Naive thymus-derived CD4-positive, alpha-beta T cell (primary cell): ENCODE measurements at regions not wholly inside any gene's neighbourhood (a gene's known extent, or its start where the extent isn't known, plus 50 kb on each side); places are given as distances from the start of the nearest gene placed in this dataset.

Experiments
- ATAC-seq: fragments of 150-1000 bp; cut with Tn5 transposase; 2 replicates; pipeline ENCODE4 v1.10.0; 2021; ENCODE audit warnings: mild to moderate bottlenecking, moderate library complexity
- CTCF ChIA-PET: fragments of 350-600 bp; sonication (Branson Sonifier 250); formaldehyde crosslinking; loops from one replicate; lab custom pipeline; 2021; ENCODE audit warnings: antibody characterized with exemption; lab: Charles Lee
- POLR2A ChIA-PET: fragments of 350-600 bp; sonication (Branson Sonifier 250); formaldehyde crosslinking; loops from one replicate; lab custom pipeline; 2021; ENCODE audit warnings: antibody characterized with exemption, inconsistent platforms; lab: Charles Lee
- DNase-seq, 9 donors: peaks; one replicate each; pipeline versions ENCODE4 v3.0.0 to v3.0.0-alpha.2; 2020 to 2022; ENCODE audit warnings: mixed read lengths in 1 of 9
- H3K27ac ChIP-seq: one replicate; pipeline ENCODE4 v1.7.0; 2013; ENCODE audit warnings: mild to moderate bottlenecking, low read depth, low read length, moderate library complexity
- H3K27me3 ChIP-seq, 2 donors: one replicate each; pipeline ENCODE4 v1.7.0; 2013; ENCODE audit warnings: low read length in 2 of 2, mild to moderate bottlenecking in 2 of 2, moderate library complexity in 2 of 2; ENCODE audit not compliant: control insufficient read depth in 2 of 2, insufficient read depth in 2 of 2
- H3K36me3 ChIP-seq, 3 experiments: 1 replicate in 2 of 3; 2 replicates in 1 of 3; pipeline ENCODE4 v1.7.0; 2013; ENCODE audit warnings: low read length in 3 of 3, mild to moderate bottlenecking in 3 of 3, moderate library complexity in 1 of 3; ENCODE audit not compliant: insufficient read depth in 3 of 3, control insufficient read depth in 2 of 3
- H3K4me1 ChIP-seq, 2 donors: one replicate each; pipeline ENCODE4 v1.7.0; 2013; ENCODE audit warnings: low read length in 2 of 2, mild to moderate bottlenecking in 2 of 2, moderate library complexity in 1 of 2; ENCODE audit not compliant: control insufficient read depth in 2 of 2, insufficient read depth in 2 of 2
- H3K4me3 ChIP-seq: 2 replicates; pipeline ENCODE4 v1.7.0; 2013; ENCODE audit warnings: mild to moderate bottlenecking, low read length
- H3K9me3 ChIP-seq, 3 experiments: 1 replicate in 2 of 3; 2 replicates in 1 of 3; pipeline ENCODE4 v1.7.0; 2013; ENCODE audit warnings: low read length in 3 of 3; ENCODE audit not compliant: control insufficient read depth in 2 of 3
- H3K27ac Mint-ChIP-seq, 9 donors: one replicate each; pipeline ENCODE4 v1.8.0; 2020 to 2022; ENCODE audit warnings: mixed read lengths in 9 of 9, mild to moderate bottlenecking in 8 of 9, moderate library complexity in 5 of 9, inconsistent platforms in 2 of 9
- H3K27me3 Mint-ChIP-seq, 5 donors: one replicate each; pipeline ENCODE4 v1.8.0; 2021 to 2022; ENCODE audit warnings: mixed read lengths in 5 of 5, mild to moderate bottlenecking in 1 of 5
- H3K36me3 Mint-ChIP-seq, 5 donors: one replicate each; pipeline ENCODE4 v1.8.0; 2020 to 2022; ENCODE audit warnings: mixed read lengths in 5 of 5, mild to moderate bottlenecking in 3 of 5, inconsistent platforms in 1 of 5
- H3K4me1 Mint-ChIP-seq, 7 donors: one replicate each; pipeline ENCODE4 v1.8.0; 2020 to 2022; ENCODE audit warnings: mixed read lengths in 7 of 7, mild to moderate bottlenecking in 3 of 7, inconsistent platforms in 1 of 7
- H3K4me3 Mint-ChIP-seq, 10 donors: one replicate each; pipeline ENCODE4 v1.8.0; 2020 to 2022; ENCODE audit warnings: mild to moderate bottlenecking in 10 of 10, mixed read lengths in 10 of 10, moderate library complexity in 6 of 10, inconsistent platforms in 2 of 10
- H3K9me3 Mint-ChIP-seq, 11 donors: one replicate each; pipeline ENCODE4 v1.8.0; 2020 to 2022; ENCODE audit warnings: mixed read lengths in 11 of 11, mild to moderate bottlenecking in 4 of 11, inconsistent platforms in 1 of 11, moderate library complexity in 1 of 11
- intact Hi-C, 2 donors: fragments of 100-400 bp; cut with micrococcal nuclease; formaldehyde crosslinking; loops; one replicate each; pipeline ENCODE4 v1.15.1; 2023

DNA sequence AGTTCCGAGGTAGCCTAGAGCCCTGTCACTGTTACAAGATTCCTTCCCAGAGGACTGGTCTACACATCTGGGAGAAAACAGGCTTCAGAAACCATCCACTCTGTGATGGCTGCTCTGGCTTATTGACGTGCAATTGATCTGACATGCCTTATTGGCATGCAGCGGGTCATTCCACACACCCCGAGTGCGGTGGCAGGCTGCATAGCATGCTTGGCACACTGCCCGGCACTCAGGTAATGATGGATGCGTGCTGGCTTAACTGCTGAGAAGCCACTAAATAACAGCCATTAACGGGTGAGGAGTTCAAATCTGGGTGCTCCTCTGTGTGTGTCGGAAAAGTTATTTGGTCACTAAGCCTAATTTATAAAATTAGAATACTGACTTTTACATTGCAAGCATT lies 67.9 kb upstream of the CDH4 start:
- Mint-ChIP-seq H3K4me3 (no peak overlapping the region), H3K4me1 (no peaks in the 10 kb centered on the region), H3K9me3 (peaks cover 0 to 2% (median 0%) of the 10 kb centered on the region in 11 donors), H3K27me3 (peaks cover 0 to 17% (median 0%) of the 10 kb centered on the region in 5 donors), H3K36me3 (no peaks in the 10 kb centered on the region), H3K27ac (no peak overlapping the region)
- POLR2A ChIA-PET, result no interaction called here
- Histone ChIP-seq H3K4me3 (no peak overlapping the region), H3K27ac (no peak overlapping the region), H3K4me1 (no peaks in the 10 kb centered on the region), H3K9me3 (no peaks in the 10 kb centered on the region), H3K36me3 (no peaks in the 10 kb centered on the region), H3K27me3 (no peaks in the 10 kb centered on the region)
- DNase-seq (no peak), ATAC-seq (no peak)
- CTCF ChIA-PET, result no interaction called here
- intact Hi-C loops, result no loop called here

DNA sequence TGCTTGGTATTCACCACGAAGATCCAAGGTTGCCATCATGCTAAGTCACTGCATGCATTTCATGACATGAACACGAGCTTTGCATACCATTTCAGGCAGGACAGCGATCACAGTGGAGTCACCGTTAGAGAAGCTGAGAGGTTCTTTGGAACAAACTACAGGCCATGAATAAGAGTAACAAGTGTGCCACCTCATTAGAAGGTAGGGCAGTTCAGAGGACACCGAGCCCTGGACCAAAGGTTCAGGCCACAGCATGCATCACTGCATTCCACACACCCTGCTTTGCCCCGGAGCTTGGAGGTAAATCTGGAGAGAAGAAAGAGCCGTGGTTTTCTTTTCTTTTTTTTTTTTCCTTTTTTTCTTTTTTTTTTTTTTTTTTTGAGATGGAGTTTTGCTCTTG lies 66.9 kb upstream of the CDH4 start:
- Histone ChIP-seq H3K4me1 (no peaks in the 10 kb centered on the region), H3K27me3 (no peaks in the 10 kb centered on the region), H3K4me3 (no peak overlapping the region), H3K36me3 (no peaks in the 10 kb centered on the region), H3K27ac (no peak overlapping the region), H3K9me3 (no peaks in the 10 kb centered on the region)
- Mint-ChIP-seq H3K36me3 (no peaks in the 10 kb centered on the region), H3K9me3 (peaks cover 0 to 1% (median 0%) of the 10 kb centered on the region in 11 donors), H3K27ac (no peak overlapping the region), H3K4me1 (no peaks in the 10 kb centered on the region), H3K4me3 (no peak overlapping the region), H3K27me3 (peaks cover 0 to 20% (median 0%) of the 10 kb centered on the region in 5 donors)
- ChIA-PET POLR2A (no interaction called here), CTCF (interaction anchor here (1.1 kb wide), 1 partner anchor 8 kb away, joined by 3 read pairs; no protein-coding TSS in a partner anchor)
- DNase-seq (no peak), ATAC-seq (no peak)
- intact Hi-C loops, result no loop called here

DNA sequence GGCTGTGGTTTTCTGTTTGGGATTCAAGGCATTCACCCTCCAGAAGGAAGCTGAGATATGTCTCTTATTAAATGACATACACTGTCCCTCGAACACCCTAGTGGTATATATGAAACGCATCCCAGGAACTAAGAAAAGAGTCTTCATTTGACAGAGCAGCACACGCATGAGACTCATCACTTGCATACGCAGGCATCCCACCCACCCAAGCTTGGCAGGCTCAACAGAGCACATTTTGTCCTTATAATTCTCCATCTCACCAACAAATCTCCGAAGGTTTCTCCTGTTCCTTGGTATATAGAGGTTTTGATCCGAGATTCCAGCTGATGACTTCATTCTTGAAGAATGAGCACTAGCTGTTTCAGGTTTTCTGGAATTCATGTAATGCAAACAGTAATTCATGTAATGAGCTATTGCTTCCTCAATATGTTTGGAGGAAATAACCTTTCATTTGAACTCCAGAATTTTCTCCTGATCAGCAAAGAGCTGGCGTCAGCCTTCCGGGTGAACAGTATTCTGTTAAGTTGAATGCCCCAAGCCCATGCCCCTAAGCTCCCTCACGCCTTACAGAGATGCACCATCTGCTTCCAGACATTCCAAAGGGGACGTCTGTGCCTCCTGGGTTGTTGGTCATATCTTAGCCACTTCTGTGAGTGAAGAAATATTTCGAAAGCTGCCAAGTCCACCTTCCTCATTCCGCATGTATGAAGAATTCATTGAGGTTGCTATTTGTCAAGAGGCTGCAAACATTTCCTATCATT lies 66.0 kb upstream of the CDH4 start:
- no peaks in the 10 kb centered on the region for H3K27me3 ChIP-seq
- CTCF ChIA-PET, result interaction anchor here (1.1 kb wide), 1 partner anchor 9 kb away, joined by 3 read pairs; no protein-coding TSS in a partner anchor
- no peaks in the 10 kb centered on the region for H3K36me3 Mint-ChIP-seq
- H3K4me1 ChIP-seq, result no peaks in the 10 kb centered on the region
- peaks cover 0 to 1% (median 0%) of the 10 kb centered on the region in 11 donors for H3K9me3 Mint-ChIP-seq
- no peak overlapping the region for H3K27ac Mint-ChIP-seq
- peaks cover 0 to 22% (median 0%) of the 10 kb centered on the region in 5 donors for H3K27me3 Mint-ChIP-seq
- no peak overlapping the region for H3K4me3 Mint-ChIP-seq
- no peaks in the 10 kb centered on the region for H3K9me3 ChIP-seq
- H3K4me1 Mint-ChIP-seq, result no peaks in the 10 kb centered on the region
- no peak overlapping the region for H3K27ac ChIP-seq
- no peaks in the 10 kb centered on the region for H3K36me3 ChIP-seq
- no peak overlapping the region for H3K4me3 ChIP-seq
- POLR2A ChIA-PET, result no interaction called here
- intact Hi-C loops, result no loop called here
- DNase-seq (no peak), ATAC-seq (no peak)

DNA sequence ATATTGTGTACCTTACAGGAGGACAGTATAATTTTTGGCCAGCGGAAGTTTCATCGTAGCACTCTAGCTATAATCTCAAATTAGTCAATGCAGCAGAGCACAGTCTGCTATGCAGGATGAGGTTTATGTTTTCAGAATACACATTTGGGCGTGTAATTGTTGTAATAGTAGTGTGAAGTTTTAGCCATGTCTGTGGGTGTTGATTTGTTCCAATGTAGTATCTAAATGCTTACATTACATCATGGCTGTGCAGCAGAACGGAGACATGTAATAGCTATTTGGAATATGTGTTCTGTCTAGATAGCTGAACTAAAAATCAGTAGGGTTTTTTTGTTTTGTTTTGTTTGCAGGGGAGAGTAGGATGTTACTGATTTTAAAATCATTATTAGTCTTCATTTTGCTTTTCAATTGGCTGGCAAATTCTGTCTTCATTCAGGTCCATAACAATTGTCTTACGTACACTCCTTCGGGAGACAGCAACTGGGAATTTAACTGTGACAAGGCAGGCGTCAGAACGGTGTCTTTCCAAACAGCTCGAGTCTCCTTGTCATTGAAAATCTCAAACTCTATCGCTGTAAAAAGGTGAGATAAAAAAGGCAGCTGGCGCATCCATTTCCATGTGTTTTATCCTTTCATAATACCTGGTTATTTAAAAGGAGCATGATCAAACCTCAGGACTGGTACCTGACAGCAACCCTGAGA lies 65.1 kb upstream of the CDH4 start:
- Mint-ChIP-seq H3K27ac (no peak overlapping the region), H3K4me1 (no peaks in the 10 kb centered on the region), H3K36me3 (no peaks in the 10 kb centered on the region), H3K9me3 (peaks cover 0 to 1% (median 0%) of the 10 kb centered on the region in 11 donors), H3K27me3 (peaks cover 0 to 22% (median 0%) of the 10 kb centered on the region in 5 donors), H3K4me3 (no peak overlapping the region)
- DNase-seq, result no peak
- Histone ChIP-seq H3K27ac (no peak overlapping the region), H3K4me1 (no peaks in the 10 kb centered on the region), H3K27me3 (no peaks in the 10 kb centered on the region), H3K9me3 (no peaks in the 10 kb centered on the region), H3K36me3 (no peaks in the 10 kb centered on the region), H3K4me3 (no peak overlapping the region)
- ChIA-PET CTCF (no interaction called here), POLR2A (no interaction called here)
- intact Hi-C loops, result no loop called here
- no peak for ATAC-seq

DNA sequence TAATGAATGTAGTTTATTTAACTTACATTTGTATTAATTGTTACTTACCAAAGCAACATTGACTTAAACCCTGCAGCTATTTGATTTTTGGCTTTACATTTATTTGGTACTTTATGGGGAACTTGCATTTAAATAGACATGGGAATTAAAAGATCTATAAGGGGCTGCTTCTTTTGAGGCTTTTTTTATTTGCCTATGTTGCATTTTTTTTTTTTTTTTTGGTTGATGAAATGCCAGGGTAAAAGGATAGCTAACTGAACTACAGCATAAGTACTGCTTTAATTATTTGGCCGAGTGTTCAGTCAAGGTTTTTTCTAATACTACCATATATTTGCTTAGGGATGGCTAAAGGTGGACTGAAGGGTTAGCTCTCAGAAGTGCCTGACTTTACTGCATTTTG lies 62.5 kb upstream of the CDH4 start:
- H3K4me3 Mint-ChIP-seq, result no peak overlapping the region
- Histone ChIP-seq H3K36me3 (no peaks in the 10 kb centered on the region), H3K27me3 (no peaks in the 10 kb centered on the region), H3K4me3 (no peak overlapping the region), H3K27ac (no peak overlapping the region), H3K9me3 (no peaks in the 10 kb centered on the region), H3K4me1 (no peaks in the 10 kb centered on the region)
- H3K27ac Mint-ChIP-seq, result no peak overlapping the region
- H3K36me3 Mint-ChIP-seq, result no peaks in the 10 kb centered on the region
- peaks cover 0 to 3% (median 0%) of the 10 kb centered on the region in 11 donors for H3K9me3 Mint-ChIP-seq
- peaks cover 0 to 34% (median 8%) of the 10 kb centered on the region in 5 donors for H3K27me3 Mint-ChIP-seq
- H3K4me1 Mint-ChIP-seq, result no peaks in the 10 kb centered on the region
- ChIA-PET CTCF (no interaction called here), POLR2A (no interaction called here)
- no peak for ATAC-seq
- DNase-seq, result no peak
- intact Hi-C loops, result no loop called here

DNA sequence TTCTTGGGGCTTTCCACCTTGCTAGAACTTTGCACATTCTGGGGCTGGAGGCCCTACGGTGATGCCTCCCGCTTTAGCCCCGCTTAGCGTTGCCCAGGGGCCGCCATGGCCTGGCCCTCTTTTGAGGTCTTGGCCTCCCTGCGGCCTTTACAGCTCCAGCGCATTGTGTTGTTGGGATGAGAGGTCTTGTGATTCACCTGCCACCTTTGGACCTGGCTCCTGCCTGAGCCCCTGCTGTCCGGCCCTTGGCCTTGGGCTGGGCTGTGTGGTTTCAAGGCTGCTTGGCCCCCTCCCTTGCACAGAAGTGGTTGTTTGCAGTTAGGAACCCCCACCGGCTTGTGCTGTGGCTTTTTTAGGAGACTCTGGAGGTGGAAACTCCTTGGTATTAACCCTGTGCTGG lies 61.0 kb upstream of the CDH4 start:
- Histone ChIP-seq H3K27me3 (no peaks in the 10 kb centered on the region), H3K27ac (no peak overlapping the region), H3K4me1 (no peaks in the 10 kb centered on the region), H3K36me3 (no peaks in the 10 kb centered on the region), H3K4me3 (no peak overlapping the region), H3K9me3 (no peaks in the 10 kb centered on the region)
- ATAC-seq, result no peak
- no peaks in the 10 kb centered on the region for H3K4me1 Mint-ChIP-seq
- no peak overlapping the region for H3K4me3 Mint-ChIP-seq
- intact Hi-C loops, result no loop called here
- CTCF ChIA-PET, result no interaction called here
- H3K36me3 Mint-ChIP-seq, result no peaks in the 10 kb centered on the region
- H3K27ac Mint-ChIP-seq, result no peak overlapping the region
- POLR2A ChIA-PET, result no interaction called here
- H3K9me3 Mint-ChIP-seq, result peaks cover 0 to 3% (median 0%) of the 10 kb centered on the region in 11 donors
- peaks cover 0 to 46% (median 11%) of the 10 kb centered on the region in 5 donors for H3K27me3 Mint-ChIP-seq
- no peak for DNase-seq
